ENCODE measurements at regions not wholly inside any gene's neighbourhood (a gene's known extent, or its start where the extent isn't known, plus 50 kb on each side); places are given as distances from the start of the nearest gene placed in this dataset.

DNA sequence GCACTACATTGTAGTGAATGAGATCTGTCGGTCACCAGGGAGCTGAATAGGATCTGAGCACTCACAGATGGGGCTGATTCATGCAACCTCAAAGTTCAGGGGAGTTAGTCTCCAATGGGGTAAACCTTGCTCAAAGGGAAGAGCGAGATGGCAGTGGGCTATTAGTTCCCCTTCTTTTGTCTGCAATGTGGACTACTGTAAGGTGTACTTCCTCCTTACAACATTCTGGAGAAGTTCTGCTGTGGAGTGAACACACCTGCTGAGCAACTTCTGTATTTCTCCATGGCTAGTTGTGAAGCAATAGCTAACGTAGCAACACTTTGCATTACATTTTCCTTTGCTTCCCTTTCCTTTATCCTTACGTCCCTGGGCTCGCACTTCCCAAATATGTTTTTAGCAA lies 134.3 kb upstream of the B3GAT2 start:
- TF ChIP-seq CTCF (IDR thresholded peaks at IDR 0.05) (no peak), POLR2A (IDR thresholded peaks at IDR 0.05) (no peak)

Data from body of pancreas (tissue), 4 donors.